Astrocyte (in vitro differentiated cells and primary cell): ENCODE measurements at regions not wholly inside any gene's neighbourhood (a gene's known extent, or its start where the extent isn't known, plus 50 kb on each side); places are given as distances from the start of the nearest gene placed in this dataset.

ENCODE experiments used
- EZH2 ChIP-seq: IDR thresholded peaks from 2 replicates; pipeline ENCODE4 v1.6.1; 2012; ENCODE audit warnings: mild to moderate bottlenecking, low read length, inconsistent platforms; ENCODE audit not compliant: insufficient read depth
- TF ChIP-seq, protein P1 (sequence below): IDR thresholded peaks from 2 replicates; pipeline ENCODE4 v1.5.1; 2011; ENCODE audit warnings: low read depth, mild to moderate bottlenecking, inconsistent platforms, low read length, moderate library complexity; ENCODE audit not compliant: insufficient read depth

DNA sequence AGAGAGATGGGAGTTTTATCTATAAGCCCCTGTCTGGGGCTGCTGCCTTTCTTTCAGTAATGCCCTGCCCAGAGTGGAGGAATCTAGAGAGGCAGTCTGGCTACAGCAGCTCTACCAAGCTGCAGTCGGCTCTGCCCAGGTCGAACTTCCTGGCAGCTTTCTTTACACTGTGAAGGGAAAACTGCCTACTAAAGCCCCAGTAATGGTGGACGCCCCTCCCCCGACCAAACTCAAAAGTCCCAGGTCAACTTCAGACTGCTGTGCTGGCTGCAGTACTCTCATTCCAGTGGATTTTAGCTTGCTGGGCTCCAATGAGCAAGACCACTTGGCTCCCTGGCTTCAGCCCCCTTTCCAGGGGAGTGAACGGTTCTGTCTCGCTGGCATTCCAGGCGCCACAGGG lies 65.9 kb upstream of the RARB start:
- TF ChIP-seq, protein P1, sequence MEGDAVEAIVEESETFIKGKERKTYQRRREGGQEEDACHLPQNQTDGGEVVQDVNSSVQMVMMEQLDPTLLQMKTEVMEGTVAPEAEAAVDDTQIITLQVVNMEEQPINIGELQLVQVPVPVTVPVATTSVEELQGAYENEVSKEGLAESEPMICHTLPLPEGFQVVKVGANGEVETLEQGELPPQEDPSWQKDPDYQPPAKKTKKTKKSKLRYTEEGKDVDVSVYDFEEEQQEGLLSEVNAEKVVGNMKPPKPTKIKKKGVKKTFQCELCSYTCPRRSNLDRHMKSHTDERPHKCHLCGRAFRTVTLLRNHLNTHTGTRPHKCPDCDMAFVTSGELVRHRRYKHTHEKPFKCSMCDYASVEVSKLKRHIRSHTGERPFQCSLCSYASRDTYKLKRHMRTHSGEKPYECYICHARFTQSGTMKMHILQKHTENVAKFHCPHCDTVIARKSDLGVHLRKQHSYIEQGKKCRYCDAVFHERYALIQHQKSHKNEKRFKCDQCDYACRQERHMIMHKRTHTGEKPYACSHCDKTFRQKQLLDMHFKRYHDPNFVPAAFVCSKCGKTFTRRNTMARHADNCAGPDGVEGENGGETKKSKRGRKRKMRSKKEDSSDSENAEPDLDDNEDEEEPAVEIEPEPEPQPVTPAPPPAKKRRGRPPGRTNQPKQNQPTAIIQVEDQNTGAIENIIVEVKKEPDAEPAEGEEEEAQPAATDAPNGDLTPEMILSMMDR: no peak
- TF ChIP-seq EZH2: no peak
